Right lobe of liver (tissue), 4 donors: ENCODE measurements at regions not wholly inside any gene's neighbourhood (a gene's known extent, or its start where the extent isn't known, plus 50 kb on each side); places are given as distances from the start of the nearest gene placed in this dataset.

Experiments
- POLR2A ChIP-seq: fragments of 450-650 bp; IDR thresholded peaks from one replicate; pipeline ENCODE4 v1.6.1; 2017; ENCODE audit warnings: antibody characterized with exemption, mild to moderate bottlenecking
- TF ChIP-seq, protein P1 (sequence below), 4 donors: fragments of 200-600 bp in 3 of 4; fragments of 450-650 bp in 1 of 4; IDR thresholded peaks; one replicate each; pipeline versions ENCODE4 v1.5.1 to v1.8.0; 2016 to 2022; ENCODE audit warnings: antibody characterized with exemption in 4 of 4, mild to moderate bottlenecking in 2 of 4
- donor health status: DM: no; HTN: no; CAD: no.
- donor health status: DM: no; HTN: no; CAD: no.
- donor health status: DM: no; HTN: yes; CAD: no.

GRCh38 chr21:16005996-16006395 is 276.2 kb downstream of the USP25 start:
- TF ChIP-seq POLR2A, result no peak
- TF ChIP-seq, protein P1, sequence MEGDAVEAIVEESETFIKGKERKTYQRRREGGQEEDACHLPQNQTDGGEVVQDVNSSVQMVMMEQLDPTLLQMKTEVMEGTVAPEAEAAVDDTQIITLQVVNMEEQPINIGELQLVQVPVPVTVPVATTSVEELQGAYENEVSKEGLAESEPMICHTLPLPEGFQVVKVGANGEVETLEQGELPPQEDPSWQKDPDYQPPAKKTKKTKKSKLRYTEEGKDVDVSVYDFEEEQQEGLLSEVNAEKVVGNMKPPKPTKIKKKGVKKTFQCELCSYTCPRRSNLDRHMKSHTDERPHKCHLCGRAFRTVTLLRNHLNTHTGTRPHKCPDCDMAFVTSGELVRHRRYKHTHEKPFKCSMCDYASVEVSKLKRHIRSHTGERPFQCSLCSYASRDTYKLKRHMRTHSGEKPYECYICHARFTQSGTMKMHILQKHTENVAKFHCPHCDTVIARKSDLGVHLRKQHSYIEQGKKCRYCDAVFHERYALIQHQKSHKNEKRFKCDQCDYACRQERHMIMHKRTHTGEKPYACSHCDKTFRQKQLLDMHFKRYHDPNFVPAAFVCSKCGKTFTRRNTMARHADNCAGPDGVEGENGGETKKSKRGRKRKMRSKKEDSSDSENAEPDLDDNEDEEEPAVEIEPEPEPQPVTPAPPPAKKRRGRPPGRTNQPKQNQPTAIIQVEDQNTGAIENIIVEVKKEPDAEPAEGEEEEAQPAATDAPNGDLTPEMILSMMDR (IDR thresholded peaks at IDR 0.05), result no peak
